HG03469 (cell line): ENCODE measurements at regions not wholly inside any gene's neighbourhood (a gene's known extent, or its start where the extent isn't known, plus 50 kb on each side); places are given as distances from the start of the nearest gene placed in this dataset.
A peak's percentile ranks its signal among the peaks of the same experiment; 100 is the strongest.
"Not testable (repeated sequence)": the region's sequence is repeated elsewhere in the genome, so short reads cannot be mapped to it uniquely, and the experiment has no call there.

Experiments used
- ATAC-seq: cut with Tn5 transposase; IDR thresholded peaks from one replicate; pipeline ENCODE4 v1.9.1; 2021; ENCODE audit warnings: mild to moderate bottlenecking, moderate library complexity, moderate number of reproducible peaks; ENCODE audit not compliant: unreplicated experiment

DNA sequence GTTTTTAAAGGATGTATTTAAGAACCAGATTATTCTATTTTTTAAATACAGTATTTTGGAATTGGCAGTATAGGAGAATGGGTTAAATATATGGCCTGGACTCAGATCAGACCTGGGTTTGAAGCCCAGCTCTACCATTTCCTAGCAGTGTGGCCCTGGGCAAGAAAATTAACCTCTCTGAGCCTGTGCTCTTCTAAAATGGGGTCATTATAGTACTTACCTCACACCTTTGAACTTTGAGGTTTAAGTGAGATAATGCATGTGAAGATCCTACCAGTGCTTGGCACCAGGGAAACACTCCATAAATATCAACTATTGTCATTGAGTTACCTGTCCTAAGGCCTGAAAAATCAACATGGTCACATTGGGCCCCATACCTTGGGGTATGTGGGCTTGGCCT is 93.4 kb upstream of the WSB1 start:
- ATAC-seq: no peak

DNA sequence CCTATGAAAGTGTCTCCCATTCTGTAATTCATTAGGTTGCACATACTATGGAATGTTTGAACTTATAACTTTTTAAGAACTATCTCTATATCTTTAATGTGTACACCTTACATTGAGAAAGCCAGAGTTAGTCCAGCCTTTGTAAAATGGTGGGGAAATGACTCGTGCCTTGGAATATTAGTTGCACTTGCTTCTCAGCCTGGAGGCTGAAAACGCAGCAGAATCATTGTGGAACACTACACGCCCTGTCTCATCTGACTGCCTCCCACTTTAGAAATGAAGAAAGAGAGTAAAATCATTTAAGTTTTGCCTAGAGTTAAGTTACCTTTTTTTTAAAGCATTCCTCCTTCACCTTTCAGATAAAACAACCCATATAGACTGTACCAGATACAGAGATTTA is 90.7 kb upstream of the WSB1 start:
- no peak for ATAC-seq

DNA sequence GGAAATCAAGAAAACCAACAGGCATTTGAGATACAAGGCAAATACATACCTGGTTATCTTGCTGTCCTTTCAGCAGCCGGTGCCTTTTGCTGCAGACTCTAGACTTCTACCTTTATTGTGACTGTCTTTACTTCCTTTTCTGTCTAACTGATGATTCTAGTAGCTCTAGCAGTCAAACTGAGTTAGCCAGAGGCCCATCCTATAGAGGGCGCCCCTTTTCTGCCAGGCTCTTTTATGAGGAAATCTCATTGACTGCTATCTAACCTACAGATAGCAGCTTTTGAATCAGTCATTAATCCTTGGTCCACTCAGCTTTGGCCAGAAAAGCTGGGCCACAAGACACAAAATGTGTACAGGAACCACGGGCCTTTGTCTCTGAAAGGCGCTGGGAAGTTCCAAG is 87.5 kb upstream of the WSB1 start:
- ATAC-seq: no peak

DNA sequence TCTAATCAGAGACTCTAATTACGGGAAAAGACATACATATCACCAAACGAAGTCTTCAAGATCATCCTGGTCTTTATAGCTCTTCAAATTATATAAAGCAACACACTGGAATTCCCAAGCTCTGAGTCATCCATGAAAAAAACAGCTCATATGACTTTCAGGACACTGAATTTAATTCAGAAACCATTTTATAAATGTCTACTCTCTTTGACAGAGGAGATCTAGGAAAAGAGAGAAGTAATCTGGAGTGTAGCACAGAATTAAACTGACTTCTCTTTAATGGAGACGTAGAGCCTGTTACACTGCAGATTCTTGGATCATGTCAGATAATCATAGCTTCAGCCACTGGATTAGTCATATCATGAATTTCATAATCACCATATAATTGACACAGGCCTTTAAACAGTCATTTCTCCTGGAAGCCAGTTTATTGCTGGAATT is 86.8 kb upstream of the WSB1 start:
- ATAC-seq: no peak

DNA sequence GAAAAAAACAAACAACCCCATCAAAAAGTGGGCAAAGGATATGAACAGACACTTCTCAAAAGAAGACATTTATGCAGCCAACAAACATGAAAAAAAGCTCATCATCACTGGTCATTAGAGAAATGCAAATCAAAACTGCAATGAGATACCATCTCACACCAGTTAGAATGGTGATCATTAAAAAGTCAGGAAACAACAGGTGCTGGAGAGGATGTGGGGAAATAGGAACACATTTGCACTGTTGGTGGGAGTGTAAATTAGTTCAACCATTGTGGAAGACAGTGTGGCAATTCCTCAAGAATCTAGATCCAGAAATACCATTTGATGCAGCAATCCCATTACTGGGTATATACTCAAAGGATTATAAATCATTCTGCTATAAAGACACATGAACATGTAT is 85.5 kb upstream of the WSB1 start:
- ATAC-seq: not testable (repeated sequence)

DNA sequence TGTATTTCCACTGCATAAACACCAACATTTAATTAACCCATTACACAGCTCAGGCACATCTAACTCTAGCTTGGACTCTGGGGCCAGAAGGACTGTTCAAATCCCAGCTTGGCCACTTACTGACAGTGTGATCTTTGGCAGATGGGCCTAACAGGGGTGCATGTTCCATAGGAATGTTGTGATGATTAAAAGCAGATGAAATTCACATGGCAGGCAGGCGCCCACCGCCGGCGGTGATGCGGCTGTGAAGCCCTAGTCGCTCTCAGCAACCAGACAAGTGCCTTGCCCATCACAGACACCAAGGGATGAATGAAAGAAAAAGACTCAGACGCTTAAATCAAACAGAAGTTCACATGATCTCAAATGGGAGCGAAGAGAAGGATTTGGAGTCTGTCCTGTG is 84.6 kb upstream of the WSB1 start:
- ATAC-seq: no peak

DNA sequence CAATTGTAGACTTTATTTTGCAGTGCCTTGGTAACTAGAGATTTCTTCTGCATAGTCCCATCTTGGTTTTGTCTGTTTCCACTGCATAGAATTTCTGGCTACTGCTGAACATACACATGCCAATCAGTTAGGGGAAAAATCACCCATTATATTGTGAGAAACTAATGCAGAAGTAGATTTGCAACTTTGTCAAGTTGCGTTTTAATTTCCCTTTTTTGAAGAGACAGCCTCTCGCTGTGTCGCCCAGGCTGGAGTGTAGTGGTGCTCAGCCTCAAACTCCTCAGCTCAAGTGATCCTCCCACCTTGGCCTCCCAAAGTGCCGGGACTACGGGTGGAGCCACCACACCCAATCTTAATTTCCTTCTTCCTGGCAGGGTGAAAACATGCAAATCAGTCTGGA is 83.1 kb upstream of the WSB1 start:
- not testable (repeated sequence) for ATAC-seq

DNA sequence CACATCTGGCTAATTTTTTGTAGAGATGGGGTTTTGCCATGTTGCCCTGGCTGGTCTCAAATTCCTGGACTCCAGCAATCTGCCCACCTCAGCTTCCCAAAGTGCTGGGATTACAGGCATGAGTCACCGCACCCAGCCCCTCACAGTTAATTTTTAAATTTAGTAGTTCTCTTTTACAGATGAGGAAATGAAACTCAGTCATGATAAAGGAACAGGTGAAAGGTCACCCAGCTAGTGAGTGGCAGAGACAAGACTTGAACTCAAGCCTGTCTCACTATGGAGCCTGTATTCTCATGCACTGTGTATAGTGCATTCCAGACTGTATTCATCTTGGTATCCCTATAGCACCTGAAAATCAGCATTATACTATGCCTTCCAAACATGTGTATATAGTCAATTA is 77.1 kb upstream of the WSB1 start:
- ATAC-seq: no peak

DNA sequence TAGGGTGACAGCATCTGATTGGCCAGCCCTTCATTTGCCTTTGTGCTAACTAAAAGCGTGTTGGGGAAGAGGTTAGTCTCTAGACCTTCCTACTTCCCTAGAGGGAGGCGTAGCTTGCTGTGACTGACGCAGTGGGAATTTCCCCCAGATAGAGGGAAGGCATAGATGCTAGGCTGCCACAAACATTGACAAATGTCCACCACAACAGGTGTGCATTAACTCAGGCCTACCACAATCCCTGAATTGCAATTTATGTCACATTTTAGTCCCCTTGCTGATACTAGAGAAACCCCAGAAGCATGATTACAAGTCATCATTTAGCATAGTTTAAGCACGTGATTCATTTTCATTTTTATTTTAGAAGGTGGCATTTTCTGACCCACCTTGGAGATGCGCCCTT is 76.3 kb upstream of the WSB1 start:
- ATAC-seq: peak; percentile 79

DNA sequence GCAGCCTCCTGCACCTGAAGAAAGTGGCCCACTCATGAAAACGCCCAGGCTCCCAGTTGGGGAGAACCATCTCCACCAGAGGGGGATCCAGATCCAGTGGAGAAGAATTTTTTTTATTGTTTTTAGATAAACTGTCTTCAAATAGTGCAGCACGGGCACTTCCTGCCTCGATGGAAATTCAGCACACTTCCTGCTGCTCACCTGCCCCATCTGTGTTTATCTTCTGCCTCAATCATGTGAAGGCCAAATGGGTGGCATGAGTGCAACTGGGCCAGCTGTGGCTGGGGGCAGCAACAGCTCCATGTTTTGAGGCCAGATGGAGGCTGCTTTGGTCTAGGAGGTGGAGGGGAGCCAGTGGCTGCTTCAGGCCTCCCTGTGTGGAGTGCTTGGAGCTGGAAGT is 75.9 kb upstream of the WSB1 start:
- ATAC-seq: no peak

DNA sequence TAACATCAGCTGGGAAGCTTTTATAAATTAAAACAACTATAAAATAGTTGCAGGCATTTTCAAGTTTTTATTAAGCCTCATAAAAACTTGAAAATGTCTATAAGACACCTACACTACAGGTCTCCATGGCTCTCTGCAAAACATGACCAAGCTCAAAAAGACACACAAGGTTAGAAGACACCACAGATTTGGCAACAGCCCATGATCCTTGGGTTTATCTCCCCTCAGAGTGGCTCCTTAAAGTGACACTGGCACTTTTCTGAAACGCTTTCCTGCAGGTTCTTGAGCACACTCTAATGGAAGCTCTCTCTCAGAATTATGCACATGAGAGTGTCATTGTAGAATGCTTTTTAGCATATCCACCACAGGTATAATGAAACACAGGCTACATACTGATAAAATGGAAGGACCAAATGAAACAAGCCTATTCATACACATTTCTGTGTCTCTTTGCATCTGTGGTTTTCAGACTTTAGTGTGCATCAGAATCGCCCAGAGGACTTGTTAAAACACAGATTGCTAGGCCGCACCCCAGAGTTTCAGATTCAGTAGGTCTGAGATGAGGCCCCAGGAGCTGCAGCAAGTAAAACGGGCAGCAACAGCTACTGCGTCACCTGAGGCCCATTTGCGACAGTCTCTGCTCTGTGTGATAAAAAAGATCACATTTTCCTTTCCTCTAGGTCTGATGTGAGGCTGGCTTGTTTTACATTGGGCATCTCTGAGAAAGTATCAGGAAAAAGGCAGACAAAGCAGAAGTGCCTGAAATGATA is 75.0 kb upstream of the WSB1 start:
- ATAC-seq: peak; percentile 46

DNA sequence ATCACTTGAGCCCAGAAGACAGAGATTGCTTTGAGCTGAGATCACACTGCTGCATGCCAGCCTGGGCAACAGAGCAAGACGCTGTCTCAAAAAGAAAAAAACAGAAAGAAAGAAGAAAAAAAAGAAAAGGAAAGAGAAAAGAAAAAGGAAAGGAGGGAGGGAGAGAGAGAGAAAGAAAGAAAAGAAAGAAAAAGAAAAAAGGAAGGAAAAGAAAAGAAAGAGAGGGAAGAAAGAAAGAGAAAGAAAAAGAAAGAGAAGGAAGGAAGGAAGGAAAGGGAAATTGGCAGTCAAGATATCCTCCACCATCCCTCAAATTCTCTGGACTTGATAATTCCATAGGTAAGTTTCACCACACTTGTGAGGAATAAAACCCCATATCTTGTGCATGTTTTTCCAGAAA is 71.4 kb upstream of the WSB1 start:
- ATAC-seq: no peak

DNA sequence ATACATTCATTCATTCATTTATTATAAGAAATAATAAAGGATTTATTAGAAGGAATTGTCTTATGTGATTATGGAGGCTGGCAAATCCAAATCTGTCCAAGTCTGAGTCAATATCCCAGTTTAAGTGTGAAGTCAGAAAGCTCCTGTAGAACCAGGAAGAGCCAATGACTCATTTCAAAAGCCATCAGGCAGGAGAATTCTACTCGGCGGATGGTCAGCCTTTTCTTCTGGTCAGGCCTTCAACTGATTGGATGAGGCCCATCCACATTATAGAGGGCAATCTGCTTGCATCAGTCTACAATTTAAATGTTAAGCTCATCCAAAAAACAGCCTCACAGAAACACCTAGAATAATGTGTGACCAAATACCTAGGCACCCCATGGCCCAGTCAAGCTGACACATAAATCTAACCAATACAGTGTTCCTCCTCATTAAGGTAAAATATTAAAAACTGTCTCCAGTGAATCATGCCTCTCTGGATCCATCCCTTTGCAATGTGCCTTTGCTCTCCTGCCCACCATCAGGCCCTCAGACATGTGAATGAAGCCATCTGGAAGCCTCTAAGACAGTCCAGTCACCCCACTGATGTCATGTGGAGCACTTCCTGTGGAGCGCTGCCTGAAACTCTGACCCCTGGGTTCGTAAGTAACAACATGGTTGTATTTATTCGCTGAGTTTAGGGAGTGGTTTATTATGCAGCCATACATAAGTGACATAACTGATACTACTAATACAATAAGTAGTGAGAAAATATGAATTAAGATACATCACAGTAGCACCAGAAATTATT is 69.2 kb upstream of the WSB1 start:
- ATAC-seq: no peak

DNA sequence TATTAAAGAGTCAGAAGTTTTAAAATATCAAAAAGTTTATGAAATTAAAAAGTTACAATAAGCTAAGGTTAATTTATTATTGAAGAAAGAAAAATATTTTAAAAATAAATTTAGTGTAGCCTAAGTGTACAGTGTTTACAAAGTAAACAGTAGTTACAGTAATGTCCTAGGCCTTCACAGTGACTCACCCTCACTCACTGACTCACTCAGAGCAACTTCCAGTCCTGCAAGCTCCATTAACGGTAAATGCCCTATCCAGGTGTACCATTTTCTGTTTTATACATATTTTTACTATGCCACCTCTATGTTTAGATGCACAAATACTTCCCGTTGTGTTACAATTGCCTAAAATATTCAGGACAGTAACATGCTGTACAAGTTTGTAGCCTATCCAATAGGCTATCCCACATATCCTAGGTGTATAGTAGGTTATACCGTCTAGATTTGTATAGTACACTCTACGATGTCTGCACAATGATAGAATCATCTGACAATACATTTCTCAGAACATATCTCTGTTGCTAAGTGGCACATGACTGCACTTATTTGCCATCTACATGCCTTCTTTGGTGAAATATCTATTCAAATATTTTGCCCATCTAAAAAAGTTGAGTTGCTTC is 67.2 kb upstream of the WSB1 start:
- ATAC-seq: no peak

DNA sequence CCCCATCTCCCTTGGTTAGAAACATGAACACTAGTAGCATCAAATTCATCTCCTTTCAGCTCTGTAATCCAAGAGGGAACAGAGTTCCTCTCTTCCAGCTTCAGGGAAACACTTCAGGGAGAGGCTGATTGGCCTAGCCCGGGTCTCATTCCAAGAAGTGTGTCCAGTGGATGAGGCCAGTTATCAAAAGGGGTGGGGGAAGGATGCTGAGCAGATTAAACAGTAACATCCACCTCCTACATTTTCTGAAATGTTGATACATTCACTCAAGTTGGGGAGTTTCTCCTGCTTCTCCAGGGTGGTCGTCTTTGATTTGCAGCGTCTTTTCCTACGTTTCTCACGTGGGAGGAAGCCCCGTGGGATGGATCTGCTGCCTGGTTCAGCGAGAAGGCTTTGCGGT is 62.9 kb upstream of the WSB1 start:
- no peak for ATAC-seq

DNA sequence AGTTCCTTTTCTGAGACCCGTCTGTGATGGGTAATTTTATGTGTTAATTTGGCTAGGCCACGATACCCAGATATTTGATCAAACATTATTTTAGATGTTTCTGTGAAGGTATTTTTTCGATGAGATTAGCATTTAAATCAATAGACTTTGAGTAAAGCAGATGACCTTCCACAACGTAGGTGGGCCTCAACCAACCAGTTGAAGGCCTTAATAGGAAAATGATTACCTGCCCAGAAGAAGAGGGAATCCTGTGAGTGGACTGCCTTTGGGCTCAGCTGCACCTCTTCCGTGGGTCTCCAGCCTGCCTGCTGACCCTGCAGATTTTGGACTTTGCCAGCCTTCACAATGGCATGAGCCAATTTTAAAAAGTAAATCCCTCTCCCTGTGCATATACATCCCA is 61.6 kb upstream of the WSB1 start:
- ATAC-seq: no peak

DNA sequence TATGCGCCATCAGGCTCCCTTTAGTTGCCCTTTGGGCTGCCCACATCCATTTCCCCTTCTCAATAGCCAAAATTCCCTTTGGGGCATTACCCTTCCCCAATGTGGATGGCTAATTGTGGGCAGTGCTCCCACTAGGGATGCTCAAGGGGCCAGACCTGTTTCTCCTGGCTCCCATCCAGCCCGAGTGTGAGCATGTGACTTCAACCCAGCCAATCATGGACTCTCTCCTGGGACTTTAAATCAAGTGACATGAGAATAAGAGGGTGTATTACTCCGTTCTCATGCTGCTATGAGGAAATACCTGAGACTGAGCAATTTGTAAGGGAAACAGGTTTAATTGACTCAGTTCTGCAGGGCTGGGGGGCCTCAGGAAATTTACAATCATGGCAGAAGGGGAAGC is 60.9 kb upstream of the WSB1 start:
- ATAC-seq: no peak

DNA sequence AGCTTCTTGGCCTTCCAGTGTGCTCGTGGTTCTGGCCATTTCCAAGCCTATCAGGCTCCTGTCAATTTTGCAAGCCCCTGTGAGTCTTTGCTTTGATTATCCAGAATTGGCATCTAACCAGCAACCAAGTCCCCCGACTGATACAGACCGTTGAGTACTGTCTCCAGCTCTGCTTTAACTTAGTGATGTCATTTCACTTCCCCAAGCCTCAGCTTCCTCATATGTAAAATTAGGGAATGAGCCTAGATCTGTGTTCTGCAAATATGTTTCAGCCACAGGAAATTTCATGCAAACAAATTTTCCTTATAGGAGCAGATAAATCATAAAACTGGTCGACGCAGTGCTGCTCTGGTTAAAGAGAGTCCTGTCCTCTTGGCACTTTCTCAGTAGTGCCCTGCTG is 60.1 kb upstream of the WSB1 start:
- ATAC-seq: no peak

DNA sequence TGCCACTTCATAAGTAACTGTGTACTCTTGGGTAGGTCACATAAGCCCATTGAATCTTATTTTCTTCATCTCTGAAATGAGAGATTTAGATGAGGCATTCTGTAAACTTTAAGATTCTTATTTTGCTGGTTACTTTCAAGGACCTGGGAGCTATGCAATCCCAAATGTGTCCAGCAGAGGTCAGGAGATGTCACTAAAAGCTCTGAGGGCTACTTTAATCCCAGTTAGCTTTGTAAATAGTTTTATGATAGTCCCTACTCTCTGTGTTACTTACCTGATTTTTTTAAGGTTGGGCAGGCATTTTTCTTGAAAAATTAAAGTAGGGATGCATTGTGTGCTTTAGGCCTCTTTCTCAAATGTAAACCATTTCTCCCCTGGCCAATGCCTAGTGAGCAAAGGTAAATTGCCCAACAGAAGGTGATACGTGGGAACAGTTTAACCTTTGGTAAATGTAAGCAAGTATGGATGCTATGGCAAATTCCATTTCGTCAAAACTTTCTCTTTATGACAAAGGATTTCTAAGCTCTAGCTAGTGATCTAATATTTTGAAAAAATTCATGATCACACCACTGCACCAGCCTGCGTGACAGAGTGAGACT is 57.1 kb upstream of the WSB1 start:
- ATAC-seq: no peak

DNA sequence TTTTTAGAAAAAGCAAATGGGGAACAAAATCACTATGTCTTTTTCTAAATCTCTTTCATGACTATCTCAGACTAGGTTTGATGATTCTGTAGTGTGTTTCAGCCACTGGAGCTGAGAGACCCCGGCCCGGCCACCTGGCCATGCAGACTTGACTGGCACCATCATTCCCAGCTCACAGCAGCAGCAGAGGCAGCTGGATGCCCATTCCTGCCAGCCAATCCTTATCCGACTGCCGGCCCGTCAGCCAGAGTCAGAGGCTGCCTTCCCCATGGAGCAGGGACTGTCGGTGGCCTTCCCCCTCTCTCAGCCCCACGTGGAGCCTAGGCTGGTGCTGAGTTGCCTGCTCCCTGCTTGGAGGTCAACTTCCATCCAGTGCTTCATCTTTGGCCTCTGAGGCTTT is 56.0 kb upstream of the WSB1 start:
- ATAC-seq: no peak

DNA sequence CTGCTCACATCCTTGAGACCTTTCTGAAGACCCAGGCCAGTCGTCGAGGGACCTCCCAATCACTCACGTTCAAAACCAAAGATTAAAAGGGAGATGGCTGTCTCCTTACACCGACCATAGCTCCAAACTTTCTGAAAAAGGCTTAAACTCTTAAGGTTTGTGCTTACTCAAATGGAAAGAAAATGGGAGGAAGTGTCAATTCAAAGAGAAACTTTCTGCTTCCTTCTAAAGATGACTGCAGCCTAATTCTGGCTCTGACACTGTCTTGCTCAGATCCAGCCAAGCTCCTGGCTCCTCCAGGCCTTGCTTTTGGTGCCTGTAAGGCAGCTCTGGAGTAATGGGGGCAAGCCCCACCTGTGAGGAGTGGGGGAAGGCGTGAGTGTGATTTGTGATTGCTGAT is 54.9 kb upstream of the WSB1 start:
- ATAC-seq: peak; percentile 47

DNA sequence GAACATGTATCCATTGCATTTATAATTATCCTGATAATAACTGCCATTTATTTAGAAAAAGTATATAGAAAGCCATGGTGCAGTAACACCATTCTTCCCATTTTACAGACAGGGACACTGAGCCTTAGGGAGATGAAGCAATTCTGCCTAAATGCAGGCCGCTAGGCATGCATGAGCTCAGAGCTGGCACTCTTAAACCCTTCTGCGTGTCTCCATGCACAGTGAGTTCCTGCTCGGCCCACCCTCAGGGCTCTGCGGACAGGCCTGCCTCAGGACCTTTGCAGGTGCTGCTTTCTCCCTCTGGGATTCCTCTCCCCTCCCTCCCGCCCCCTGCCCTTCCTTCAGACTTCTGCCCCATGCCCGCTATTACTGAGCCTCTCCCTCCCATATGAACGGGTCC is 54.3 kb upstream of the WSB1 start:
- no peak for ATAC-seq
